ENCODE measurements at regions not wholly inside any gene's neighbourhood (a gene's known extent, or its start where the extent isn't known, plus 50 kb on each side); places are given as distances from the start of the nearest gene placed in this dataset.

- ATAC-seq = no peak
- POLR2A ChIA-PET = no interaction called here
These were observed 80.1 kb upstream of the ATF3 start for GRCh38 chr1:212528501-212528900.

GRCh38 chr1:212529211-212529741, 79.3 kb upstream of the ATF3 start:
- ATAC-seq = no peak
- CTCF ChIA-PET = interaction anchor here (0.6 to 2.3 kb wide), 7 partner anchors 10 to 594 kb away, joined by 3 to 8 read pairs (median 4); no protein-coding TSS in a partner anchor
- Mint-ChIP-seq H3K9me3 (ENCODE audit: low read depth) (no peaks in the 10 kb centered on the region), H3K4me3 (no peak overlapping the region), H3K4me1 (no peaks in the 10 kb centered on the region), H3K27ac (no peak overlapping the region), H3K27me3 (peaks cover 19% of the 10 kb centered on the region), H3K36me3 (ENCODE audit: low read depth) (no peaks in the 10 kb centered on the region)
- POLR2A ChIA-PET = no interaction called here
- intact Hi-C loops (cut with DNase I, micrococcal nuclease) = no loop called here
- no peak for DNase-seq

More at GRCh38 chr1:212528501-212528900, 80.1 kb upstream of the ATF3 start:
- H3K9me3 Mint-ChIP-seq (ENCODE audit: low read depth) = no peaks in the 10 kb centered on the region
- intact Hi-C loops (cut with DNase I, micrococcal nuclease) = no loop called here
- H3K27ac Mint-ChIP-seq = no peak overlapping the region
- H3K4me3 Mint-ChIP-seq = no peak overlapping the region
- H3K27me3 Mint-ChIP-seq = peaks cover 13% of the 10 kb centered on the region
- DNase-seq = no peak
- no peaks in the 10 kb centered on the region for H3K36me3 Mint-ChIP-seq (ENCODE audit: low read depth)
- no peaks in the 10 kb centered on the region for H3K4me1 Mint-ChIP-seq
- CTCF ChIA-PET = interaction anchor here (0.6 to 2.3 kb wide), 5 partner anchors 9 to 594 kb away, joined by 3 to 8 read pairs (median 5); no protein-coding TSS in a partner anchor

- no peak for DNase-seq
- H3K36me3 Mint-ChIP-seq (ENCODE audit: low read depth) = no peaks in the 10 kb centered on the region
- intact Hi-C loops (cut with DNase I, micrococcal nuclease) = no loop called here
- peaks cover 28% of the 10 kb centered on the region for H3K27me3 Mint-ChIP-seq
- H3K9me3 Mint-ChIP-seq (ENCODE audit: low read depth) = no peaks in the 10 kb centered on the region
- POLR2A ChIA-PET = no interaction called here
- ATAC-seq = no peak
- no peak overlapping the region for H3K4me3 Mint-ChIP-seq
- CTCF ChIA-PET = no interaction called here
- no peak overlapping the region for H3K27ac Mint-ChIP-seq
- no peaks in the 10 kb centered on the region for H3K4me1 Mint-ChIP-seq
These were observed 77.3 kb upstream of the ATF3 start for GRCh38 chr1:212531267-212531666.

GRCh38 chr1:212531796-212532195, 76.8 kb upstream of the ATF3 start:
- ChIA-PET POLR2A (no interaction called here), CTCF (no interaction called here)
- Mint-ChIP-seq H3K36me3 (ENCODE audit: low read depth) (no peaks in the 10 kb centered on the region), H3K4me3 (no peak overlapping the region), H3K27ac (no peak overlapping the region), H3K4me1 (no peaks in the 10 kb centered on the region), H3K9me3 (ENCODE audit: low read depth) (no peaks in the 10 kb centered on the region), H3K27me3 (peaks cover 28% of the 10 kb centered on the region)
- intact Hi-C loops (cut with DNase I, micrococcal nuclease) = no loop called here
- DNase-seq (no peak), ATAC-seq (no peak)

GRCh38 chr1:212532469-212533147, 76.0 kb upstream of the ATF3 start:
- intact Hi-C loops (cut with DNase I, micrococcal nuclease) = no loop called here
- CTCF ChIA-PET = interaction anchor here (0.6 kb wide), 1 partner anchor 265 kb away, joined by 3 read pairs; no protein-coding TSS in a partner anchor
- H3K4me1 Mint-ChIP-seq = no peaks in the 10 kb centered on the region
- DNase-seq (no peak), ATAC-seq (no peak)
- peaks cover 28% of the 10 kb centered on the region for H3K27me3 Mint-ChIP-seq
- no peak overlapping the region for H3K4me3 Mint-ChIP-seq
- POLR2A ChIA-PET = no interaction called here
- H3K9me3 Mint-ChIP-seq (ENCODE audit: low read depth) = no peaks in the 10 kb centered on the region
- no peak overlapping the region for H3K27ac Mint-ChIP-seq
- no peaks in the 10 kb centered on the region for H3K36me3 Mint-ChIP-seq (ENCODE audit: low read depth)

- Mint-ChIP-seq H3K4me1 (no peaks in the 10 kb centered on the region), H3K27me3 (peaks cover 28% of the 10 kb centered on the region), H3K27ac (no peak overlapping the region), H3K4me3 (no peak overlapping the region), H3K36me3 (ENCODE audit: low read depth) (no peaks in the 10 kb centered on the region), H3K9me3 (ENCODE audit: low read depth) (no peaks in the 10 kb centered on the region)
- CTCF ChIA-PET = interaction anchor here (0.6 kb wide), 1 partner anchor 266 kb away, joined by 3 read pairs; no protein-coding TSS in a partner anchor
- ATAC-seq (no peak), DNase-seq (no peak)
- intact Hi-C loops (cut with DNase I, micrococcal nuclease) = no loop called here
- POLR2A ChIA-PET = no interaction called here
These were observed 75.4 kb upstream of the ATF3 start for GRCh38 chr1:212533148-212533517.

- H3K4me3 Mint-ChIP-seq = no peak overlapping the region
- POLR2A ChIA-PET = no interaction called here
- no peak overlapping the region for H3K27ac Mint-ChIP-seq
- intact Hi-C loops (cut with DNase I, micrococcal nuclease) = no loop called here
- CTCF ChIA-PET = no interaction called here
- ATAC-seq = no peak
- DNase-seq = no peak
- no peaks in the 10 kb centered on the region for H3K36me3 Mint-ChIP-seq (ENCODE audit: low read depth)
- no peaks in the 10 kb centered on the region for H3K9me3 Mint-ChIP-seq (ENCODE audit: low read depth)
- H3K4me1 Mint-ChIP-seq = no peaks in the 10 kb centered on the region
- peaks cover 20% of the 10 kb centered on the region for H3K27me3 Mint-ChIP-seq
These were observed 72.0 kb upstream of the ATF3 start for GRCh38 chr1:212536586-212536985.

- H3K27me3 Mint-ChIP-seq = peaks cover 16% of the 10 kb centered on the region
- POLR2A ChIA-PET = no interaction called here
- H3K27ac Mint-ChIP-seq = no peak overlapping the region
- no peaks in the 10 kb centered on the region for H3K36me3 Mint-ChIP-seq (ENCODE audit: low read depth)
- CTCF ChIA-PET = interaction anchor here (1.4 kb wide), 1 partner anchor 82 kb away, joined by 8 read pairs; no protein-coding TSS in a partner anchor
- no peaks in the 10 kb centered on the region for H3K9me3 Mint-ChIP-seq (ENCODE audit: low read depth)
- DNase-seq = no peak
- H3K4me3 Mint-ChIP-seq = no peak overlapping the region
- intact Hi-C loops (cut with DNase I, micrococcal nuclease) = no loop called here
- no peaks in the 10 kb centered on the region for H3K4me1 Mint-ChIP-seq
- ATAC-seq = no peak
These were observed 71.0 kb upstream of the ATF3 start for GRCh38 chr1:212537610-212538009.

- H3K27ac Mint-ChIP-seq = no peak overlapping the region
- peaks cover 10% of the 10 kb centered on the region for H3K27me3 Mint-ChIP-seq
- no peaks in the 10 kb centered on the region for H3K4me1 Mint-ChIP-seq
- ChIA-PET CTCF (interaction anchor here (0.6 to 1.4 kb wide), 2 partner anchors 11 to 293 kb away, joined by 3 to 4 read pairs; no protein-coding TSS in a partner anchor), POLR2A (no interaction called here)
- no peaks in the 10 kb centered on the region for H3K36me3 Mint-ChIP-seq (ENCODE audit: low read depth)
- intact Hi-C loops (cut with DNase I, micrococcal nuclease) = no loop called here
- DNase-seq (no peak), ATAC-seq (no peak)
- no peaks in the 10 kb centered on the region for H3K9me3 Mint-ChIP-seq (ENCODE audit: low read depth)
- no peak overlapping the region for H3K4me3 Mint-ChIP-seq
These were observed 68.7 kb upstream of the ATF3 start for GRCh38 chr1:212539737-212540430.

- Mint-ChIP-seq H3K27ac (no peak overlapping the region), H3K9me3 (ENCODE audit: low read depth) (no peaks in the 10 kb centered on the region), H3K4me1 (no peaks in the 10 kb centered on the region), H3K36me3 (ENCODE audit: low read depth) (no peaks in the 10 kb centered on the region), H3K4me3 (no peak overlapping the region), H3K27me3 (peaks cover 4% of the 10 kb centered on the region)
- intact Hi-C loops (cut with DNase I, micrococcal nuclease) = no loop called here
- ChIA-PET CTCF (no interaction called here), POLR2A (no interaction called here)
- ATAC-seq (no peak), DNase-seq (no peak)
These were observed 65.8 kb upstream of the ATF3 start for GRCh38 chr1:212542761-212543187.

GRCh38 chr1:212544110-212544509, 64.5 kb upstream of the ATF3 start:
- no peaks in the 10 kb centered on the region for H3K36me3 Mint-ChIP-seq (ENCODE audit: low read depth)
- H3K4me3 Mint-ChIP-seq = no peak overlapping the region
- H3K4me1 Mint-ChIP-seq = no peaks in the 10 kb centered on the region
- POLR2A ChIA-PET = no interaction called here
- no peaks in the 10 kb centered on the region for H3K9me3 Mint-ChIP-seq (ENCODE audit: low read depth)
- peaks cover 7% of the 10 kb centered on the region for H3K27me3 Mint-ChIP-seq
- CTCF ChIA-PET = interaction anchor here (0.6 to 1.0 kb wide), 3 partner anchors 11 to 454 kb away, joined by 3 to 5 read pairs (median 3); no protein-coding TSS in a partner anchor
- intact Hi-C loops (cut with DNase I, micrococcal nuclease) = no loop called here
- H3K27ac Mint-ChIP-seq = no peak overlapping the region
- DNase-seq = no peak
- no peak for ATAC-seq
